HepG2 (cell line): ENCODE measurements at regions not wholly inside any gene's neighbourhood (a gene's known extent, or its start where the extent isn't known, plus 50 kb on each side); places are given as distances from the start of the nearest gene placed in this dataset.

Experiments used
- FOSL2 ChIP-seq: sonication (generic); formaldehyde crosslinking; IDR thresholded peaks from 2 replicates; pipeline ENCODE4 v1.4.0; 2020; ENCODE audit warnings: missing genetic modification reagents
- NFKBIZ ChIP-seq: IDR thresholded peaks from 2 replicates; pipeline ENCODE4 v1.6.1; 2018; ENCODE audit warnings: missing genetic modification reagents, missing compliant biosample characterization
- RNF2 ChIP-seq: fragments of 450-650 bp; conservative IDR thresholded peaks from 2 replicates; pipeline ENCODE4 v1.6.1; 2016; ENCODE audit warnings: low read depth
- THAP11 ChIP-seq: IDR thresholded peaks from 2 replicates; pipeline ENCODE4 v1.6.1; 2016; ENCODE audit warnings: missing biosample characterization, missing genetic modification reagents
- ZBTB1 ChIP-seq: sonication (generic); formaldehyde crosslinking; IDR thresholded peaks from 2 replicates; pipeline ENCODE4 v1.4.0; 2020; ENCODE audit warnings: missing genetic modification reagents, borderline replicate concordance
- ZKSCAN8 ChIP-seq: IDR thresholded peaks from 2 replicates; pipeline ENCODE4 v1.6.1; 2016; ENCODE audit warnings: borderline replicate concordance, missing genetic modification reagents, missing compliant biosample characterization
- ZNF138 ChIP-seq: sonication (generic); formaldehyde crosslinking; IDR thresholded peaks from 2 replicates; pipeline ENCODE4 v1.5.0; 2020; ENCODE audit warnings: mild to moderate bottlenecking, low read depth, missing genetic modification reagents
- ZNF432 ChIP-seq: sonication (generic); formaldehyde crosslinking; IDR thresholded peaks from 2 replicates; pipeline ENCODE4 v1.5.0; 2020; ENCODE audit warnings: missing genetic modification reagents, mild to moderate bottlenecking, borderline replicate concordance
- ZNF747 ChIP-seq: sonication (generic); formaldehyde crosslinking; IDR thresholded peaks from 2 replicates; pipeline ENCODE4 v1.8.1; 2023; ENCODE audit warnings: missing genetic modification reagents, mild to moderate bottlenecking, borderline replicate concordance
- TF ChIP-seq, protein P1 (sequence below): sonication (generic); formaldehyde crosslinking; IDR thresholded peaks from 2 replicates; pipeline ENCODE4 v1.5.0; 2020; ENCODE audit warnings: mild to moderate bottlenecking, missing genetic modification reagents, borderline replicate concordance
- TF ChIP-seq, protein P2 (sequence below): sonication (generic); formaldehyde crosslinking; IDR thresholded peaks from 2 replicates; pipeline ENCODE4 v1.4.0; 2020; ENCODE audit warnings: missing genetic modification reagents
- TF ChIP-seq, protein P3 (sequence below): sonication (generic); formaldehyde crosslinking; IDR thresholded peaks from 2 replicates; pipeline ENCODE4 v1.4.0; 2020; ENCODE audit warnings: mild to moderate bottlenecking, missing genetic modification reagents
- TF ChIP-seq, protein P4 (sequence below): sonication (generic); formaldehyde crosslinking; IDR thresholded peaks from 2 replicates; pipeline ENCODE4 v1.4.0; 2020; ENCODE audit warnings: missing genetic modification reagents, mild to moderate bottlenecking, borderline replicate concordance
- TF ChIP-seq, protein P5 (sequence below): sonication (generic); formaldehyde crosslinking; conservative IDR thresholded peaks from 2 replicates; pipeline ENCODE4 v1.4.0; 2020; ENCODE audit warnings: missing genetic modification reagents

DNA sequence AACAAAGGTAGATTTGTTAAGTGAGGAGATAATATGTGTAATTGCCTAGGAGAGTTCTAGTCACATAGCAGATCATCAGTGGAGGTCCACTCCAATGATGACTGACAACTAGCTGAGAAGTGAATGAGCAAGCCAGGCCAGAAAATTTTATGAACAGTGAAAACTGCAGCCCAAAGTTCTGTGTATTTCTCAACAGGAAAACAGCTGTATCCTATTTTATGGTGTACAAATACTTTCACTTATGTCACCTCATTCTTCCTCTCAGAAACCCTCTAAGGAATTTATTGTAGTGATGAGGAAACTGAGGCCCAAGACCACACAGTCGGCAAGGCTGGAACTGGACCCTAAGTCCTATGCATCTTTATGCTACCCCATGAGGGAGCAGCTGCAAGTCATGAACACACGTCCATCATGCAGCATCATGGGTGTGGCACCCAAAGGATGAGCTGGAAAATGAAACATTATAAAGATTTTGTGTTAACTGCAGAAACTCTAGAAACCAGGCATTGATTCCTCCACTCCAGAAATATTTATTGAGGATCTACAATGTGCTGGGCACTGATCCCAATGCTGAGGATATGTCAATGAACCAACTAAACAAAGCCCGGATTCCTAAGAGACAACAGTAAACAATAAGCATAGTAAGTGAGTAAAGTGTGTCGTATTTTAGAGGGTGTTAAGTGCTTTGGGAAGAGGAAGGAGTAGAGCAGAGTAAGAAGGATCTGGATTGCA is 99.5 kb upstream of the DUSP10 start (continued):
- TF ChIP-seq, protein P1, sequence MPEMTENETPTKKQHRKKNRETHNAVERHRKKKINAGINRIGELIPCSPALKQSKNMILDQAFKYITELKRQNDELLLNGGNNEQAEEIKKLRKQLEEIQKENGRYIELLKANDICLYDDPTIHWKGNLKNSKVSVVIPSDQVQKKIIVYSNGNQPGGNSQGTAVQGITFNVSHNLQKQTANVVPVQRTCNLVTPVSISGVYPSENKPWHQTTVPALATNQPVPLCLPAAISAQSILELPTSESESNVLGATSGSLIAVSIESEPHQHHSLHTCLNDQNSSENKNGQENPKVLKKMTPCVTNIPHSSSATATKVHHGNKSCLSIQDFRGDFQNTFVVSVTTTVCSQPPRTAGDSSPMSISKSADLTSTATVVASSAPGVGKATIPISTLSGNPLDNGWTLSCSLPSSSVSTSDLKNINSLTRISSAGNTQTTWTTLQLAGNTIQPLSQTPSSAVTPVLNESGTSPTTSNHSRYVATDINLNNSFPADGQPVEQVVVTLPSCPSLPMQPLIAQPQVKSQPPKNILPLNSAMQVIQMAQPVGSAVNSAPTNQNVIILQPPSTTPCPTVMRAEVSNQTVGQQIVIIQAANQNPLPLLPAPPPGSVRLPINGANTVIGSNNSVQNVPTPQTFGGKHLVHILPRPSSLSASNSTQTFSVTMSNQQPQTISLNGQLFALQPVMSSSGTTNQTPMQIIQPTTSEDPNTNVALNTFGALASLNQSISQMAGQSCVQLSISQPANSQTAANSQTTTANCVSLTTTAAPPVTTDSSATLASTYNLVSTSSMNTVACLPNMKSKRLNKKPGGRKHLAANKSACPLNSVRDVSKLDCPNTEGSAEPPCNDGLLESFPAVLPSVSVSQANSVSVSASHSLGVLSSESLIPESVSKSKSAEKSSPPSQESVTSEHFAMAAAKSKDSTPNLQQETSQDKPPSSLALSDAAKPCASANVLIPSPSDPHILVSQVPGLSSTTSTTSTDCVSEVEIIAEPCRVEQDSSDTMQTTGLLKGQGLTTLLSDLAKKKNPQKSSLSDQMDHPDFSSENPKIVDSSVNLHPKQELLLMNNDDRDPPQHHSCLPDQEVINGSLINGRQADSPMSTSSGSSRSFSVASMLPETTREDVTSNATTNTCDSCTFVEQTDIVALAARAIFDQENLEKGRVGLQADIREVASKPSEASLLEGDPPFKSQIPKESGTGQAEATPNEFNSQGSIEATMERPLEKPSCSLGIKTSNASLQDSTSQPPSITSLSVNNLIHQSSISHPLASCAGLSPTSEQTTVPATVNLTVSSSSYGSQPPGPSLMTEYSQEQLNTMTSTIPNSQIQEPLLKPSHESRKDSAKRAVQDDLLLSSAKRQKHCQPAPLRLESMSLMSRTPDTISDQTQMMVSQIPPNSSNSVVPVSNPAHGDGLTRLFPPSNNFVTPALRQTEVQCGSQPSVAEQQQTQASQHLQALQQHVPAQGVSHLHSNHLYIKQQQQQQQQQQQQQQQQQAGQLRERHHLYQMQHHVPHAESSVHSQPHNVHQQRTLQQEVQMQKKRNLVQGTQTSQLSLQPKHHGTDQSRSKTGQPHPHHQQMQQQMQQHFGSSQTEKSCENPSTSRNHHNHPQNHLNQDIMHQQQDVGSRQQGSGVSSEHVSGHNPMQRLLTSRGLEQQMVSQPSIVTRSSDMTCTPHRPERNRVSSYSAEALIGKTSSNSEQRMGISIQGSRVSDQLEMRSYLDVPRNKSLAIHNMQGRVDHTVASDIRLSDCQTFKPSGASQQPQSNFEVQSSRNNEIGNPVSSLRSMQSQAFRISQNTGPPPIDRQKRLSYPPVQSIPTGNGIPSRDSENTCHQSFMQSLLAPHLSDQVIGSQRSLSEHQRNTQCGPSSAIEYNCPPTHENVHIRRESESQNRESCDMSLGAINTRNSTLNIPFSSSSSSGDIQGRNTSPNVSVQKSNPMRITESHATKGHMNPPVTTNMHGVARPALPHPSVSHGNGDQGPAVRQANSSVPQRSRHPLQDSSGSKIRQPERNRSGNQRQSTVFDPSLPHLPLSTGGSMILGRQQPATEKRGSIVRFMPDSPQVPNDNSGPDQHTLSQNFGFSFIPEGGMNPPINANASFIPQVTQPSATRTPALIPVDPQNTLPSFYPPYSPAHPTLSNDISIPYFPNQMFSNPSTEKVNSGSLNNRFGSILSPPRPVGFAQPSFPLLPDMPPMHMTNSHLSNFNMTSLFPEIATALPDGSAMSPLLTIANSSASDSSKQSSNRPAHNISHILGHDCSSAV (CRISPR knock-in tag) = no peak
- TF ChIP-seq ZKSCAN8 (CRISPR knock-in tag) = no peak
- TF ChIP-seq, protein P2, sequence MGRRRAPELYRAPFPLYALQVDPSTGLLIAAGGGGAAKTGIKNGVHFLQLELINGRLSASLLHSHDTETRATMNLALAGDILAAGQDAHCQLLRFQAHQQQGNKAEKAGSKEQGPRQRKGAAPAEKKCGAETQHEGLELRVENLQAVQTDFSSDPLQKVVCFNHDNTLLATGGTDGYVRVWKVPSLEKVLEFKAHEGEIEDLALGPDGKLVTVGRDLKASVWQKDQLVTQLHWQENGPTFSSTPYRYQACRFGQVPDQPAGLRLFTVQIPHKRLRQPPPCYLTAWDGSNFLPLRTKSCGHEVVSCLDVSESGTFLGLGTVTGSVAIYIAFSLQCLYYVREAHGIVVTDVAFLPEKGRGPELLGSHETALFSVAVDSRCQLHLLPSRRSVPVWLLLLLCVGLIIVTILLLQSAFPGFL (CRISPR knock-in tag) = no peak
- no peak for TF ChIP-seq ZBTB1
- TF ChIP-seq, protein P3, sequence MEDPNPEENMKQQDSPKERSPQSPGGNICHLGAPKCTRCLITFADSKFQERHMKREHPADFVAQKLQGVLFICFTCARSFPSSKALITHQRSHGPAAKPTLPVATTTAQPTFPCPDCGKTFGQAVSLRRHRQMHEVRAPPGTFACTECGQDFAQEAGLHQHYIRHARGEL = no peak
- no peak for TF ChIP-seq THAP11
- no peak for TF ChIP-seq ZNF432 (CRISPR knock-in tag)
- TF ChIP-seq, protein P4, sequence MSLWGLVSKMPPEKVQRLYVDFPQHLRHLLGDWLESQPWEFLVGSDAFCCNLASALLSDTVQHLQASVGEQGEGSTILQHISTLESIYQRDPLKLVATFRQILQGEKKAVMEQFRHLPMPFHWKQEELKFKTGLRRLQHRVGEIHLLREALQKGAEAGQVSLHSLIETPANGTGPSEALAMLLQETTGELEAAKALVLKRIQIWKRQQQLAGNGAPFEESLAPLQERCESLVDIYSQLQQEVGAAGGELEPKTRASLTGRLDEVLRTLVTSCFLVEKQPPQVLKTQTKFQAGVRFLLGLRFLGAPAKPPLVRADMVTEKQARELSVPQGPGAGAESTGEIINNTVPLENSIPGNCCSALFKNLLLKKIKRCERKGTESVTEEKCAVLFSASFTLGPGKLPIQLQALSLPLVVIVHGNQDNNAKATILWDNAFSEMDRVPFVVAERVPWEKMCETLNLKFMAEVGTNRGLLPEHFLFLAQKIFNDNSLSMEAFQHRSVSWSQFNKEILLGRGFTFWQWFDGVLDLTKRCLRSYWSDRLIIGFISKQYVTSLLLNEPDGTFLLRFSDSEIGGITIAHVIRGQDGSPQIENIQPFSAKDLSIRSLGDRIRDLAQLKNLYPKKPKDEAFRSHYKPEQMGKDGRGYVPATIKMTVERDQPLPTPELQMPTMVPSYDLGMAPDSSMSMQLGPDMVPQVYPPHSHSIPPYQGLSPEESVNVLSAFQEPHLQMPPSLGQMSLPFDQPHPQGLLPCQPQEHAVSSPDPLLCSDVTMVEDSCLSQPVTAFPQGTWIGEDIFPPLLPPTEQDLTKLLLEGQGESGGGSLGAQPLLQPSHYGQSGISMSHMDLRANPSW (CRISPR knock-in tag) = no peak
- no peak for TF ChIP-seq NFKBIZ (CRISPR knock-in tag)
- no peak for TF ChIP-seq FOSL2 (CRISPR knock-in tag)
- TF ChIP-seq, protein P5, sequence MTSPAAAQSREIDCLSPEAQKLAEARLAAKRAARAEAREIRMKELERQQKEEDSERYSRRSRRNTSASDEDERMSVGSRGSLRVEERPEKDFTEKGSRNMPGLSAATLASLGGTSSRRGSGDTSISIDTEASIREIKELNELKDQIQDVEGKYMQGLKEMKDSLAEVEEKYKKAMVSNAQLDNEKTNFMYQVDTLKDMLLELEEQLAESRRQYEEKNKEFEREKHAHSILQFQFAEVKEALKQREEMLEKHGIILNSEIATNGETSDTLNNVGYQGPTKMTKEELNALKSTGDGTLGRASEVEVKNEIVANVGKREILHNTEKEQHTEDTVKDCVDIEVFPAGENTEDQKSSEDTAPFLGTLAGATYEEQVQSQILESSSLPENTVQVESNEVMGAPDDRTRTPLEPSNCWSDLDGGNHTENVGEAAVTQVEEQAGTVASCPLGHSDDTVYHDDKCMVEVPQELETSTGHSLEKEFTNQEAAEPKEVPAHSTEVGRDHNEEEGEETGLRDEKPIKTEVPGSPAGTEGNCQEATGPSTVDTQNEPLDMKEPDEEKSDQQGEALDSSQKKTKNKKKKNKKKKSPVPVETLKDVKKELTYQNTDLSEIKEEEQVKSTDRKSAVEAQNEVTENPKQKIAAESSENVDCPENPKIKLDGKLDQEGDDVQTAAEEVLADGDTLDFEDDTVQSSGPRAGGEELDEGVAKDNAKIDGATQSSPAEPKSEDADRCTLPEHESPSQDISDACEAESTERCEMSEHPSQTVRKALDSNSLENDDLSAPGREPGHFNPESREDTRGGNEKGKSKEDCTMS (CRISPR knock-in tag) = no peak
- no peak for TF ChIP-seq RNF2
- no peak for TF ChIP-seq ZNF747
- no peak for TF ChIP-seq ZNF138 (CRISPR knock-in tag)
- TF ChIP-seq, all 625 proteins: peak for 0
